Esophagus muscularis mucosa (tissue), 4 donors: ENCODE measurements at regions not wholly inside any gene's neighbourhood (a gene's known extent, or its start where the extent isn't known, plus 50 kb on each side); places are given as distances from the start of the nearest gene placed in this dataset.

Experiments
- DNase-seq: peaks from one replicate; pipeline ENCODE4 v3.0.0-alpha.2; 2017; ENCODE audit errors: extremely low spot score
- H3K27ac ChIP-seq, 4 donors: fragments of 200-600 bp; sonication (generic); replicated peaks in 1 of 4; 1 replicate in 3 of 4; 2 replicates in 1 of 4; pipeline ENCODE4 v1.5.1; 2016 to 2019; ENCODE audit warnings: mild to moderate bottlenecking in 1 of 4
- H3K27me3 ChIP-seq, 4 donors: fragments of 200-600 bp; sonication (generic); one replicate each; pipeline versions ENCODE4 v1.5.1 to v1.6.0; 2016 to 2019
- H3K36me3 ChIP-seq, 4 donors: fragments of 200-600 bp; sonication (generic); one replicate each; pipeline ENCODE4 v1.5.1; 2016 to 2019
- H3K4me1 ChIP-seq, 4 donors: fragments of 200-600 bp; sonication (generic); one replicate each; pipeline ENCODE4 v1.5.1; 2016 to 2019
- H3K4me3 ChIP-seq, 4 donors: fragments of 200-600 bp; sonication (generic); 1 replicate in 2 of 4; 2 replicates in 2 of 4; pipeline ENCODE4 v1.5.1; 2016 to 2019; ENCODE audit warnings: mild to moderate bottlenecking in 4 of 4, moderate library complexity in 1 of 4
- H3K9me3 ChIP-seq, 4 donors: fragments of 200-600 bp; sonication (generic); 1 replicate in 3 of 4; 2 replicates in 1 of 4; pipeline ENCODE4 v1.5.1; 2016 to 2019
- EP300 ChIP-seq: sonication (generic); formaldehyde crosslinking; IDR thresholded peaks from one replicate; pipeline ENCODE4 v1.6.1; 2017; ENCODE audit warnings: antibody characterized with exemption
- POLR2A ChIP-seq: fragments of 450-650 bp; IDR thresholded peaks from one replicate; pipeline ENCODE4 v1.6.1; 2017; ENCODE audit warnings: antibody characterized with exemption, moderate library complexity, mild to moderate bottlenecking, low read depth
- POLR2AphosphoS5 ChIP-seq, 2 donors: sonication (generic); formaldehyde crosslinking; IDR thresholded peaks; one replicate each; pipeline ENCODE4 v1.6.1; 2017; ENCODE audit warnings: antibody characterized with exemption in 2 of 2
- WGBS: methylation state at CpG from one replicate; pipeline ENCODE4 v1.1.5; 2018; 5-methylcytosine and 5-hydroxymethylcytosine counted together
- intact Hi-C: fragments of 100-400 bp; cut with DNase I; formaldehyde crosslinking; loops from one replicate; pipeline ENCODE4 v1.15.1; 2023
- TF ChIP-seq, protein P1 (sequence below), 3 experiments: fragments of 200-600 bp in 2 of 3; fragments of 450-650 bp in 1 of 3; sonication (generic) in 2 of 3; IDR thresholded peaks; one replicate each; pipeline ENCODE4 v1.5.1; 2017 to 2019; ENCODE audit warnings: antibody characterized with exemption in 3 of 3, mild to moderate bottlenecking in 2 of 3, moderate library complexity in 1 of 3

DNA sequence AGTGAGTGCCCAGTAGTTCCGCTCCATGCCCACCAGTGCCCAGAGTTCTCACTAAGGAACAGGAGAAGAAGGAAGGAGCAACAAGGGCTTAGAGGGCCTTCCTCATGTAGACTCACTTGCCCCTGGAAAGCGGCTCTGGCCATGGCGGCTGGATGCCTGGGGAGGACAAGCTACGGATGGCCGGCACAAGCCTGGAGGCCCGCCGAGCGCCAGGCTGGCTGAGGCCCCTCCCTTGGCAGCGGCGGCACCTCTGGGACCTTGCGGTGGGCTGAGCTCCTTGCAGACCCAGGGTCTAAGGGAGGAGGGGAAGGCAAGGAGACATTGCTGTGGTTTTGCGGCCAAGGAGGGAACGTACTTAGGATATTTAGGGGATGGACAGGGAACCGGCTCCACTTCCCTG lies 160.1 kb downstream of the SALL1 start:
- no peak for TF ChIP-seq POLR2AphosphoS5 (IDR thresholded peaks at IDR 0.05)
- TF ChIP-seq, protein P1, sequence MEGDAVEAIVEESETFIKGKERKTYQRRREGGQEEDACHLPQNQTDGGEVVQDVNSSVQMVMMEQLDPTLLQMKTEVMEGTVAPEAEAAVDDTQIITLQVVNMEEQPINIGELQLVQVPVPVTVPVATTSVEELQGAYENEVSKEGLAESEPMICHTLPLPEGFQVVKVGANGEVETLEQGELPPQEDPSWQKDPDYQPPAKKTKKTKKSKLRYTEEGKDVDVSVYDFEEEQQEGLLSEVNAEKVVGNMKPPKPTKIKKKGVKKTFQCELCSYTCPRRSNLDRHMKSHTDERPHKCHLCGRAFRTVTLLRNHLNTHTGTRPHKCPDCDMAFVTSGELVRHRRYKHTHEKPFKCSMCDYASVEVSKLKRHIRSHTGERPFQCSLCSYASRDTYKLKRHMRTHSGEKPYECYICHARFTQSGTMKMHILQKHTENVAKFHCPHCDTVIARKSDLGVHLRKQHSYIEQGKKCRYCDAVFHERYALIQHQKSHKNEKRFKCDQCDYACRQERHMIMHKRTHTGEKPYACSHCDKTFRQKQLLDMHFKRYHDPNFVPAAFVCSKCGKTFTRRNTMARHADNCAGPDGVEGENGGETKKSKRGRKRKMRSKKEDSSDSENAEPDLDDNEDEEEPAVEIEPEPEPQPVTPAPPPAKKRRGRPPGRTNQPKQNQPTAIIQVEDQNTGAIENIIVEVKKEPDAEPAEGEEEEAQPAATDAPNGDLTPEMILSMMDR (IDR thresholded peaks at IDR 0.05) = no peak
- TF ChIP-seq POLR2A = no peak
- Histone ChIP-seq H3K4me1 (no peaks in the 10 kb centered on the region), H3K9me3 (peaks cover 0 to 6% (median 0%) of the 10 kb centered on the region in 4 donors), H3K36me3 (no peaks in the 10 kb centered on the region), H3K4me3 (no peak overlapping the region), H3K27me3 (no peaks in the 10 kb centered on the region), H3K27ac (no peak overlapping the region)
- intact Hi-C loops = no loop called here
- 90% methylated on average over 14 of the region's 14 CpGs for WGBS
- DNase-seq = no peak

DNA sequence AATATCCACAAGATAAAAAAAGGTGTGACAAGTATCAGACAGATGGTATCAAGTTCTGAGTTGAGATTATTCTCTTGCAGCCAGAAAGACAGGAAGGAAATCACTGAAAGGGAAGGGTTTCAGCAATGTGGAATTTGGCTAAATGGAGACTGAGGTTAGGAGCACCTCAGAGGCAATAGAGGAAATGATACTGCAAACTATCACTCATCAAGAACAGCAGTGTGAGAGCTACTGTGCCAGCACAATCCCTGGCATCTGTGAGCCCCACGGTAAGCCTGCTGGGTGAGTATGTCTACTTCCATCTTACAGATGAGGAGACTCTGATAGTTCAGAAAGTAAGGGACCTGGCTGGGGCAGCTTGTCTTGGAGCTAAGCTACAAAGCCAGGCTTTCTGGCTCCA lies 162.0 kb downstream of the SALL1 start:
- 38% methylated on average over 1 of the region's 1 CpG for WGBS
- no peak overlapping the region for H3K27ac ChIP-seq
- intact Hi-C loops = no loop called here
- TF ChIP-seq POLR2A (no peak), POLR2AphosphoS5 (IDR thresholded peaks at IDR 0.05) (no peak), EP300 (no peak)
- TF ChIP-seq, protein P1 (IDR thresholded peaks at IDR 0.05) = no peak
- H3K27me3 ChIP-seq = no peaks in the 10 kb centered on the region
- peaks cover 0 to 9% (median 0%) of the 10 kb centered on the region in 4 donors for H3K9me3 ChIP-seq
- no peak for DNase-seq
- H3K4me3 ChIP-seq = no peak overlapping the region
- no peaks in the 10 kb centered on the region for H3K36me3 ChIP-seq
- no peaks in the 10 kb centered on the region for H3K4me1 ChIP-seq

DNA sequence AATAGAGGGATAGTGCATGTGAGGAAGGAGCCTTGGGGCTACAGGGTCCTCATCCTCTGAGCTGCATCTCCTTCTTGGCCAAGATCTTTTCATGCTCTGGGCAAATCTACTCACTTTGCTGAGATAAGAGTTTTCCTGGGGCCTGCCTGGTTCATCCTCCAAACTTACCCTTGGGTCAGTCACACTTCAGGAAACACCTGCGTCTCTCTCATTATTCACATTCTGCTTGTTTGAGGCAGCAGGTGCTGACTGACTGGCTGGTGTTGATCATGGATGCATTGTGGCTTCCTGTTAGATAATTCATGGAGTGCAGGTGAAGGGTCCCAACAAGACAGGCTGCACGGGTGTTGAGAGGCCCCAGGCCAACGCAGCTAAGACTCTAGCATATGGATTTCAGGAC lies 162.6 kb downstream of the SALL1 start:
- TF ChIP-seq POLR2A (no peak), EP300 (no peak), POLR2AphosphoS5 (IDR thresholded peaks at IDR 0.05) (no peak)
- TF ChIP-seq, protein P1 (IDR thresholded peaks at IDR 0.05) = no peak
- 44% methylated on average over 3 of the region's 3 CpGs for WGBS
- no peak overlapping the region for H3K27ac ChIP-seq
- no peak overlapping the region for H3K4me3 ChIP-seq
- peaks cover 0 to 9% (median 2%) of the 10 kb centered on the region in 4 donors for H3K9me3 ChIP-seq
- no peaks in the 10 kb centered on the region for H3K4me1 ChIP-seq
- no peak for DNase-seq
- intact Hi-C loops = no loop called here
- no peaks in the 10 kb centered on the region for H3K36me3 ChIP-seq
- no peaks in the 10 kb centered on the region for H3K27me3 ChIP-seq

DNA sequence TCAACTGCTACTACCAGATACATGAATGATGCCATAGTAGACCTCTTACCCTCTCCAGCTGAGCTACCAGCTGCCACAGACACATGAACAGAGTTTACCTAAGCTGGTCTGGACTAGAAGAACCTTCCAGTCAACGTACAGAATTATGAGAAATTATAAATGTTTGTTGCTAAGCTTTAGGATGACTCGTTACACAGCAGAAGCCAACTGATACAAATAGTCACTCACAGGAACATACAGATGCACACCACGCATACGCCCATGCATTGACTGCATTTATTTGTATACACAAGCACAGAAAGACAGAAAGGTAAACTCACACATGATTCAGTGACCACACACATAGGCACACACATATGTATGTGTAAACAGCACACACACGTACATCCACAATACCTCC lies 164.6 kb downstream of the SALL1 start:
- H3K9me3 ChIP-seq = peaks cover 0 to 12% (median 10%) of the 10 kb centered on the region in 4 donors
- 55% methylated on average over 5 of the region's 5 CpGs for WGBS
- H3K4me3 ChIP-seq = no peak overlapping the region
- no peak overlapping the region for H3K27ac ChIP-seq
- H3K36me3 ChIP-seq = no peaks in the 10 kb centered on the region
- H3K27me3 ChIP-seq = no peaks in the 10 kb centered on the region
- H3K4me1 ChIP-seq = no peaks in the 10 kb centered on the region
- intact Hi-C loops = no loop called here
- DNase-seq = no peak
- TF ChIP-seq EP300 (no peak), POLR2A (no peak), POLR2AphosphoS5 (IDR thresholded peaks at IDR 0.05) (no peak)
- TF ChIP-seq, protein P1 (IDR thresholded peaks at IDR 0.05) = no peak

DNA sequence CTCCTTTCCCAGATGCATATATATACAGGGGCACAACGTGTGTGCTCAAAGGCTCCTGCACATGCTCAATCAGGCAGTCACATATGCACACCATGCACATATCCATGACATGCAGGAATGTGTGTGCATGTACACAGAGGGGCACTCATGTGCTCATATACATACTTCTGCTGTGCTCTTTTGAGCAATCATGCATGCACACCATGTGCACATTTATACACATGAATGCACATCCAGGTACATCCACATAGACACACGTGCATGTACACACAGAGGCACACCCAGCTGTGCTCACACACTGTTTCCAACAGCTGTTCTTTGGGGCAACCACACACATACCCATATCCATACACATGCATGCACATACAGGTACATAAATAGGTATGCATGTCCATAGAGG lies 165.3 kb downstream of the SALL1 start:
- intact Hi-C loops = no loop called here
- H3K27ac ChIP-seq = no peak overlapping the region
- TF ChIP-seq, protein P1 (IDR thresholded peaks at IDR 0.05) = no peak
- no peak for TF ChIP-seq POLR2AphosphoS5 (IDR thresholded peaks at IDR 0.05)
- TF ChIP-seq EP300 = no peak
- TF ChIP-seq POLR2A = no peak
- peaks cover 0 to 12% (median 10%) of the 10 kb centered on the region in 4 donors for H3K9me3 ChIP-seq
- no peaks in the 10 kb centered on the region for H3K27me3 ChIP-seq
- no peak overlapping the region for H3K4me3 ChIP-seq
- H3K36me3 ChIP-seq = no peaks in the 10 kb centered on the region
- DNase-seq = no peak
- WGBS = 58% methylated on average over 2 of the region's 2 CpGs
- no peaks in the 10 kb centered on the region for H3K4me1 ChIP-seq
